Smooth muscle cell (in vitro differentiated cells): ENCODE measurements at regions not wholly inside any gene's neighbourhood (a gene's known extent, or its start where the extent isn't known, plus 50 kb on each side); places are given as distances from the start of the nearest gene placed in this dataset.

Experiments
- DNase-seq: peaks from one replicate; lab custom pipeline; 2025; ENCODE audit not compliant: unreplicated experiment; lab: John Stamatoyannopoulos, UW
- H2AFZ ChIP-seq: fragments of 200-600 bp; sonication (generic); 2 replicates; pipeline ENCODE4 v1.6.0; 2016; ENCODE audit warnings: antibody characterized with exemption, low read depth, mild to moderate bottlenecking
- H3F3A ChIP-seq: fragments of 200-600 bp; sonication (generic); 2 replicates; pipeline ENCODE4 v1.6.0; 2017; ENCODE audit warnings: antibody characterized with exemption, low read depth
- H3K27ac ChIP-seq: fragments of 200-600 bp; sonication (generic); 2 replicates; pipeline ENCODE4 v1.5.1; 2016; ENCODE audit warnings: low read depth, mild to moderate bottlenecking
- H3K27me3 ChIP-seq: fragments of 200-600 bp; sonication (generic); 2 replicates; pipeline ENCODE4 v1.6.1; 2016; ENCODE audit warnings: low read depth, mild to moderate bottlenecking
- H3K36me3 ChIP-seq: fragments of 200-600 bp; sonication (generic); 2 replicates; pipeline ENCODE4 v1.5.1; 2016; ENCODE audit warnings: low read depth
- H3K4me1 ChIP-seq: fragments of 200-600 bp; sonication (generic); 2 replicates; pipeline ENCODE4 v1.5.1; 2016; ENCODE audit warnings: low read depth
- H3K4me2 ChIP-seq: fragments of 200-600 bp; sonication (generic); 2 replicates; pipeline ENCODE4 v1.6.0; 2016; ENCODE audit warnings: mild to moderate bottlenecking
- H3K4me3 ChIP-seq: fragments of 200-600 bp; sonication (generic); 2 replicates; pipeline ENCODE4 v1.5.1; 2016; ENCODE audit warnings: mild to moderate bottlenecking
- H3K79me2 ChIP-seq: fragments of 200-600 bp; sonication (generic); 2 replicates; pipeline ENCODE4 v1.6.0; 2016; ENCODE audit warnings: low read depth, mild to moderate bottlenecking
- H3K9ac ChIP-seq: fragments of 200-600 bp; sonication (generic); 2 replicates; pipeline ENCODE4 v1.6.0; 2016; ENCODE audit warnings: low read depth
- H3K9me3 ChIP-seq: fragments of 200-600 bp; sonication (generic); replicated peaks from 2 replicates; pipeline ENCODE4 v1.5.1; 2016; ENCODE audit warnings: low read depth
- H4K20me1 ChIP-seq: fragments of 200-600 bp; sonication (generic); 2 replicates; pipeline ENCODE4 v1.6.0; 2016; ENCODE audit warnings: low read depth
- WGBS: methylation state at CpG from one replicate; pipeline ENCODE4 v1.1.7; 2016; ENCODE audit warnings: low lambda C conversion rate; 5-methylcytosine and 5-hydroxymethylcytosine counted together
- TF ChIP-seq, protein P1 (sequence below): fragments of 200-600 bp; sonication (generic); IDR thresholded peaks from 2 replicates; pipeline ENCODE4 v1.5.1; 2017; ENCODE audit warnings: borderline replicate concordance, mild to moderate bottlenecking, antibody characterized with exemption; ENCODE audit not compliant: insufficient read depth, poor library complexity, severe bottlenecking

DNA sequence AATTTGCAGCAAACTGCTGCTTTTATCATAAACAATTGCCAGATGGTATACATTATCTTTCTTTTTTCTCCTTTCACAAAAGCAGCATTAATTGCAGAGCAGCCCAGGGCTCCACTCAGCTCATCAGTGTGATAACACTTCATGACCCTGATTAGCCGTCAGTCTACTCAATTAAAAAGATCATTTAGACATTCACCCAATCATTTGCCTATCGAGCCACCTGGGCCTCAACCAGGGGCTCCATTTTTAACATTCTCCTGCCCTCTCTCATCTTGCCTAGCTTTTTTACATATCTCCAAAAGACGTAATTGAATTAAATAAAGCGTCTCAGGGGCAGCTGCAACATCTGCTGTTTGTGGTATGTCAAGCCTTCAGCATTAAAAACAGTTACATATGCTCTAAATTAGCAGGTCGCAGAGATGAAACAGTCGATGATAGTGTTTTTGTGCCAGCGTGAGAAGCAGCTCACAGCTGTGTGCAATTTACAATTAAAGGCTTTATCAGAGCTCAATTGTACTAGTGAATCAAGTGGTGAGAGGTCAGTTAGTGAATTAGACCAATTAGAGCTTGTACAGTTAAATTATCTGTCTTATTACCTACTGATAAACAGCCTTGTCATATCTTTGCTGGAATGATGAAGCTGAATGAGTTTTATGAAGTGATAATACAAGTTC, 522.5 kb downstream of the ETV1 start:
- Histone ChIP-seq H2AFZ (no peak overlapping the region), H3K4me3 (no peak overlapping the region), H3K79me2 (no peaks in the 10 kb centered on the region), H3F3A (no peaks in the 10 kb centered on the region), H3K9me3 (no peaks in the 10 kb centered on the region), H3K27ac (no peak overlapping the region), H4K20me1 (no peaks in the 10 kb centered on the region), H3K27me3 (no peaks in the 10 kb centered on the region), H3K9ac (no peak overlapping the region), H3K4me2 (no peak overlapping the region), H3K36me3 (no peaks in the 10 kb centered on the region), H3K4me1 (peaks cover 7% of the 10 kb centered on the region)
- TF ChIP-seq, protein P1, sequence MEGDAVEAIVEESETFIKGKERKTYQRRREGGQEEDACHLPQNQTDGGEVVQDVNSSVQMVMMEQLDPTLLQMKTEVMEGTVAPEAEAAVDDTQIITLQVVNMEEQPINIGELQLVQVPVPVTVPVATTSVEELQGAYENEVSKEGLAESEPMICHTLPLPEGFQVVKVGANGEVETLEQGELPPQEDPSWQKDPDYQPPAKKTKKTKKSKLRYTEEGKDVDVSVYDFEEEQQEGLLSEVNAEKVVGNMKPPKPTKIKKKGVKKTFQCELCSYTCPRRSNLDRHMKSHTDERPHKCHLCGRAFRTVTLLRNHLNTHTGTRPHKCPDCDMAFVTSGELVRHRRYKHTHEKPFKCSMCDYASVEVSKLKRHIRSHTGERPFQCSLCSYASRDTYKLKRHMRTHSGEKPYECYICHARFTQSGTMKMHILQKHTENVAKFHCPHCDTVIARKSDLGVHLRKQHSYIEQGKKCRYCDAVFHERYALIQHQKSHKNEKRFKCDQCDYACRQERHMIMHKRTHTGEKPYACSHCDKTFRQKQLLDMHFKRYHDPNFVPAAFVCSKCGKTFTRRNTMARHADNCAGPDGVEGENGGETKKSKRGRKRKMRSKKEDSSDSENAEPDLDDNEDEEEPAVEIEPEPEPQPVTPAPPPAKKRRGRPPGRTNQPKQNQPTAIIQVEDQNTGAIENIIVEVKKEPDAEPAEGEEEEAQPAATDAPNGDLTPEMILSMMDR = no peak
- DNase-seq = no peak
- 52% methylated on average over 7 of the region's 7 CpGs for WGBS

DNA sequence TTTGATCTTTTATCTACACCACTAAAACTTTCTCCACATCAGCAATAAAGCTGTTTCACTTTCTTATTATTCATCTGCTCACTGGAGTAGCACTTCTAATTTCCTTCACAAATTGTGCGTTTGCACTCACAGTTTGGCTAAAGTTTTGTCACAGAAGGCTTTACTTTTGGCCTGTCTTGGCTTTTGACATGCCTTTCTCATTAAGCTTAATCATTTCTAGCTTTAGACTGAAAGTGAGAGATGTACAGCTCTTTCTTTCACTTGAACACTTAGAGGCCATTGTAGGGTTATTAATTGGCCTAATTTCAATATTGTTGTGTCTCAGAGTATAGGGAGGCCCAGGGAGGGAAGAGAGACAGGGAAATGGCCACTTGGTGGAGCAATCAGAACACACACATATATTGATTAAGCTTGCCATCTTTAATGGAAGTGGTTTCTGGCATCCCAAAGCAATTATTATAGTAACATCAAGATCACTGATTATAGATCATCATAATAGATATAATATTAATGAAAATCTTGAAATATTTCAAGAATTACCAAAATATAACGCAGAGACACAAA, 512.5 kb downstream of the ETV1 start:
- H3K9me3 ChIP-seq = no peaks in the 10 kb centered on the region
- H3K36me3 ChIP-seq = no peaks in the 10 kb centered on the region
- no peaks in the 10 kb centered on the region for H3K4me1 ChIP-seq
- H3K4me2 ChIP-seq = no peak overlapping the region
- TF ChIP-seq, protein P1 = no peak
- DNase-seq = no peak
- H4K20me1 ChIP-seq = no peaks in the 10 kb centered on the region
- no peaks in the 10 kb centered on the region for H3K27me3 ChIP-seq
- no peaks in the 10 kb centered on the region for H3K79me2 ChIP-seq
- H3K27ac ChIP-seq = no peak overlapping the region
- no peak overlapping the region for H3K4me3 ChIP-seq
- 94% methylated on average over 2 of the region's 2 CpGs for WGBS
- no peak overlapping the region for H3K9ac ChIP-seq
- H3F3A ChIP-seq = no peaks in the 10 kb centered on the region
- no peak overlapping the region for H2AFZ ChIP-seq

DNA sequence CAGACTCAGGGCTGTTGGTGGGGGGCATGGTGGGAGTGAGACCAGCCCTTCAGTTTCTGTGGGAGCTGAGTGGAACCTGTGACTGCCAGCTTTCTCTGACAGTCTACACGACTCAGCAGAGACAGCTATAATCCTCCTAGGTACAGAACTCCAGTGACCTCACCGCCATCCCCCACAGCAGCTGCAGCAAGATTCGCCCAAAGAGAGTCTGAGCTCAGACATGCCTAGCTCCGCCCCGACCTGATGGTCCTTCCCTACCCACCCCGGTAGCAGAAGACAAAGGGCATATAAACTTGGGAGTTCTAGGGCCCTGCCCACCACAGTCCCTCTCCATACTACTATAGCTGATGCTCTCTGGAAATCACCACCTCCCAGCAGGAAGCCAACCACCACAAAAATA, 500.1 kb downstream of the ETV1 start:
- H3K27me3 ChIP-seq = no peaks in the 10 kb centered on the region
- H3F3A ChIP-seq = no peaks in the 10 kb centered on the region
- no peaks in the 10 kb centered on the region for H3K79me2 ChIP-seq
- H2AFZ ChIP-seq = no peak overlapping the region
- H4K20me1 ChIP-seq = no peaks in the 10 kb centered on the region
- no peak for DNase-seq
- WGBS = 83% methylated on average over 6 of the region's 6 CpGs
- no peaks in the 10 kb centered on the region for H3K4me1 ChIP-seq
- H3K27ac ChIP-seq = no peak overlapping the region
- no peak overlapping the region for H3K4me2 ChIP-seq
- H3K4me3 ChIP-seq = no peak overlapping the region
- TF ChIP-seq, protein P1 = no peak
- no peaks in the 10 kb centered on the region for H3K9me3 ChIP-seq
- no peak overlapping the region for H3K9ac ChIP-seq
- no peaks in the 10 kb centered on the region for H3K36me3 ChIP-seq

DNA sequence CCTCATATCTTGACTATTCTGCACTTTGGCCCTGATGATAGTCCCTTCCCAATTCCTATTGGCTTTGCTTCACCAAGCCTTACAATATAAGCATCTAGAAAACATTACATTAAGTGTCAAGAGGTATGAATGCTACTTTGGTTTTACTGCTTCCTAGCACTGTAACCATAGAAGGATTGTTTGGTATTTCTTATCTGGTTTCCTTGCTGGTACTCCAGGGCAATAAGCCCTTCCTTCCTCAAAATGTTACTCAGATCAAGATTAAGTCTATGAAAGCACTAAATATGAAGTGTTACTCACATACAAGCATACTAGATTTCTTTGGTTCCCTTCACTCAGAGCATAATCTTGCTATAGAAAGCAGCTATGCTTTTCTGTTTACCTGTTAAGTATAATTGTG, 492.5 kb downstream of the ETV1 start:
- Histone ChIP-seq H4K20me1 (no peaks in the 10 kb centered on the region), H2AFZ (no peak overlapping the region), H3K27ac (no peak overlapping the region), H3F3A (no peaks in the 10 kb centered on the region), H3K4me2 (no peak overlapping the region), H3K79me2 (no peaks in the 10 kb centered on the region), H3K4me1 (no peaks in the 10 kb centered on the region), H3K4me3 (no peak overlapping the region), H3K36me3 (no peaks in the 10 kb centered on the region), H3K9ac (no peak overlapping the region), H3K27me3 (no peaks in the 10 kb centered on the region), H3K9me3 (no peaks in the 10 kb centered on the region)
- no peak for DNase-seq
- TF ChIP-seq, protein P1 = no peak
